ENCODE measurements at regions not wholly inside any gene's neighbourhood (a gene's known extent, or its start where the extent isn't known, plus 50 kb on each side); places are given as distances from the start of the nearest gene placed in this dataset.

GRCh38 chr1:232413674-232414073, 216.3 kb downstream of the SIPA1L2 start:
- no peak for DNase-seq (ENCODE audit: low spot score)
- no peak for TF ChIP-seq CTCF (IDR thresholded peaks at IDR 0.05; ENCODE audit: extremely low read depth, missing control alignments)

- no peak for DNase-seq (ENCODE audit: low spot score)
- no peak for TF ChIP-seq CTCF (IDR thresholded peaks at IDR 0.05; ENCODE audit: extremely low read depth, missing control alignments)
Measured at GRCh38 chr1:232409584-232409983, 220.3 kb downstream of the SIPA1L2 start.

GRCh38 chr1:232407120-232407519, 222.8 kb downstream of the SIPA1L2 start:
- TF ChIP-seq CTCF (IDR thresholded peaks at IDR 0.05; ENCODE audit: extremely low read depth, missing control alignments) = no peak
- DNase-seq (ENCODE audit: low spot score) = no peak

- TF ChIP-seq CTCF (IDR thresholded peaks at IDR 0.05; ENCODE audit: extremely low read depth, missing control alignments) = no peak
- DNase-seq (ENCODE audit: low spot score) = no peak
Measured at GRCh38 chr1:232405781-232406180, 224.2 kb downstream of the SIPA1L2 start.

- no peak for TF ChIP-seq CTCF (IDR thresholded peaks at IDR 0.05; ENCODE audit: extremely low read depth, missing control alignments)
- DNase-seq (ENCODE audit: low spot score) = no peak
Measured at GRCh38 chr1:232404981-232405731, 224.8 kb downstream of the SIPA1L2 start.

GRCh38 chr1:232404227-232404626, 225.7 kb downstream of the SIPA1L2 start:
- no peak for DNase-seq (ENCODE audit: low spot score)
- no peak for TF ChIP-seq CTCF (IDR thresholded peaks at IDR 0.05; ENCODE audit: extremely low read depth, missing control alignments)

- TF ChIP-seq CTCF (IDR thresholded peaks at IDR 0.05; ENCODE audit: extremely low read depth, missing control alignments) = no peak
- DNase-seq (ENCODE audit: low spot score) = no peak
Measured at GRCh38 chr1:232403017-232403714, 226.8 kb downstream of the SIPA1L2 start.

Measured in GM20000 (cell line).